AG09319 (cell line): ENCODE measurements at regions not wholly inside any gene's neighbourhood (a gene's known extent, or its start where the extent isn't known, plus 50 kb on each side); places are given as distances from the start of the nearest gene placed in this dataset.

Experiments used
- DNase-seq: peaks from one replicate; pipeline ENCODE4 v3.0.0-alpha.2; 2010; ENCODE audit warnings: low read depth; ENCODE audit errors: extremely low read depth
- TF ChIP-seq, protein P1 (sequence below): IDR thresholded peaks from 2 replicates; pipeline ENCODE4 v1.5.1; 2011; ENCODE audit warnings: low read depth, mild to moderate bottlenecking, inconsistent platforms, low read length, moderate library complexity

DNA sequence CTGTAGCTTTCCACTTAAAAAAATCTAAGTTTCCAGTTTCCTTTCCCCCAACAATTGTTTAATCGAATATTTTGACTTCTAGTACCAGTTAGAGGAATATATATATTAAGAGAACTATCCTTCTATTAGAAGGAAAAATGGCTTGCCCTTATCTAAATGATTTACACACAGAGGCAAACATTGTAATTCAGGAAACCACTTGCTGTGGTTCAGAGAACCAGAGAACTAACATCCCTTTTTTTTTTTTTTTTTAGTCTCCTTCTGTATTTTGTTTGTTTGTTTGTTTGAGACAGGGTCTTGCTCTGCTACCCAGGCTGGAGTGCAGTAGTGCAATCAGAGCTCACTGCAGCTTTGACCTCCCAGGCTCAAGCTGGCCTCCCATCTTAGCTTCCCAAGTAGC, 746.6 kb downstream of the VRK1 start:
- TF ChIP-seq, protein P1, sequence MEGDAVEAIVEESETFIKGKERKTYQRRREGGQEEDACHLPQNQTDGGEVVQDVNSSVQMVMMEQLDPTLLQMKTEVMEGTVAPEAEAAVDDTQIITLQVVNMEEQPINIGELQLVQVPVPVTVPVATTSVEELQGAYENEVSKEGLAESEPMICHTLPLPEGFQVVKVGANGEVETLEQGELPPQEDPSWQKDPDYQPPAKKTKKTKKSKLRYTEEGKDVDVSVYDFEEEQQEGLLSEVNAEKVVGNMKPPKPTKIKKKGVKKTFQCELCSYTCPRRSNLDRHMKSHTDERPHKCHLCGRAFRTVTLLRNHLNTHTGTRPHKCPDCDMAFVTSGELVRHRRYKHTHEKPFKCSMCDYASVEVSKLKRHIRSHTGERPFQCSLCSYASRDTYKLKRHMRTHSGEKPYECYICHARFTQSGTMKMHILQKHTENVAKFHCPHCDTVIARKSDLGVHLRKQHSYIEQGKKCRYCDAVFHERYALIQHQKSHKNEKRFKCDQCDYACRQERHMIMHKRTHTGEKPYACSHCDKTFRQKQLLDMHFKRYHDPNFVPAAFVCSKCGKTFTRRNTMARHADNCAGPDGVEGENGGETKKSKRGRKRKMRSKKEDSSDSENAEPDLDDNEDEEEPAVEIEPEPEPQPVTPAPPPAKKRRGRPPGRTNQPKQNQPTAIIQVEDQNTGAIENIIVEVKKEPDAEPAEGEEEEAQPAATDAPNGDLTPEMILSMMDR, result no peak
- DNase-seq, result no peak

GRCh38 chr14:97544571-97544970, 747.4 kb downstream of the VRK1 start:
- DNase-seq, result no peak
- TF ChIP-seq, protein P1, result no peak

DNA sequence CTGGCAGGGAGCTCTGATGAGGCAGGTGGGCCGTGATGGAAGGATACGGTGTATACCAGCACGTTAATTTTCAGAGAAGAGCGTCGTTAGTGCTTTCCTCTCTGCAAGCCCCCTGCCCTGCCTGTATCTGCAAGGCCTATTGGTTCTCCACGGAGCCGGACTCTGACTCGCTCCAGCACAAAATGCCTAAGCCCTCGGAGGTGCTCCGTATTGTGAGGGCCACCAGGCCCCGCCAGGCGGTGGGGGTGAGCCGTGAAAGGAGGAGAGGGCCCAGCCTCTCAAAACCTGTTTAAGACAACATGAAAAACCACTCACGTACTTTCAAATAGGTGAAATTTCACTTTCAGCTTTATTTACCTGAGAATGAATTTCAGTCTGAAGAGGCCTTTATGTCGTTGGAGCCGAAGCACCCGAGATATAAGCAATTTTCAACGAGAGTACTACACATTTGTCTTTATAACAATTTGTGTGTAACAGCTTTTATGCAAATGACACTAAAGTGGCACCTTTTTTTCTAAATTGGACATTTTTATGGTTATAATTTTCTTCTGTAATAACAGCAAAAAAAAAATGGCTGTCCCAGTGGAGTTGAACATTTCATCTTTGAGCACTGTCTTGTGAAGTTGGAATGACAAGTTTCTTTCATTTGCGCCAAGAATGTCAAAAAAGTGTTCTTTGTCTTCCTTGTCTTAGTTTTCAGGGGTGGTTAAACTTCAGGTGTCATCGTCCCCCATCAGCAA, 749.5 kb downstream of the VRK1 start:
- no peak for DNase-seq
- TF ChIP-seq, protein P1, result no peak

- TF ChIP-seq, protein P1, result no peak
These were observed 753.3 kb downstream of the VRK1 start for GRCh38 chr14:97550463-97550862.

DNA sequence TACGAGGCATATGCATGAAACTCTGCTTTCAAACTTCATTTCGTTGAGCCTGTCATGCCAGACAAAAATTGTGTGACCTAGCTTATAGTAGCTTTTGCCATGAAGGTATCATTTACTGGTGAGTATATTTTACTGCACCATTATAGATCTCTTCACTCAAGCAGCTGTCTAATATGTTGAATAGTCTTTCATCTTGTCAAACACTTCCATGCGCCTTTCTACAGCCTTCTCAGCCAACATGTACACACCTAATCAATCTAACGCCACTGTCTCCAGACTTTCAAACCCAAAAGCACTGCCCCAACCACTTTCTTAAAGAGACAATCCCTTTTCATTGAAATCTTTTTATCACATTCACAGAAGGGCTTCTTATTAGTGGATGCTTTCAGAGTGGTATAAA, 757.4 kb downstream of the VRK1 start:
- TF ChIP-seq, protein P1, result no peak
- DNase-seq, result no peak

More at GRCh38 chr14:97550463-97550862, 753.3 kb downstream of the VRK1 start:
- DNase-seq, result no peak

GRCh38 chr14:97564334-97564733, 767.2 kb downstream of the VRK1 start:
- TF ChIP-seq, protein P1, result no peak
- no peak for DNase-seq

- TF ChIP-seq, protein P1, result no peak
- no peak for DNase-seq
These were observed 774.0 kb downstream of the VRK1 start for GRCh38 chr14:97571201-97571600.
